ENCODE measurements at regions not wholly inside any gene's neighbourhood (a gene's known extent, or its start where the extent isn't known, plus 50 kb on each side); places are given as distances from the start of the nearest gene placed in this dataset.

- H3K79me2 ChIP-seq (ENCODE audit: control insufficient read depth, low read length), result no peaks in the 10 kb centered on the region
- no peak overlapping the region for H3K4me3 ChIP-seq (ENCODE audit: low read length)
- no peaks in the 10 kb centered on the region for H3K4me1 ChIP-seq (ENCODE audit: control insufficient read depth, low read length)
- no peak for TF ChIP-seq CTCF (IDR thresholded peaks at IDR 0.05; ENCODE audit: low read depth, low read length, poor library complexity, severe bottlenecking)
- no peak for TF ChIP-seq EZH2phosphoT487 (IDR thresholded peaks at IDR 0.05; ENCODE audit: borderline replicate concordance, low read length)
- H3K9me2 ChIP-seq (replicated peaks; ENCODE audit: control insufficient read depth, low read length), result no peaks in the 10 kb centered on the region
- no peaks in the 10 kb centered on the region for H3K9me3 ChIP-seq (ENCODE audit: control insufficient read depth, insufficient read depth, low read length)
- no peak overlapping the region for H3K4me2 ChIP-seq (ENCODE audit: low read length)
- no peaks in the 10 kb centered on the region for H3K36me3 ChIP-seq (ENCODE audit: control insufficient read depth, low read length)
- H3K27me3 ChIP-seq (ENCODE audit: control insufficient read depth, low read length), result no peaks in the 10 kb centered on the region
- no peak overlapping the region for H3K27ac ChIP-seq (ENCODE audit: low read depth, low read length)
- H3F3A ChIP-seq (ENCODE audit: control insufficient read depth, insufficient read depth), result no peaks in the 10 kb centered on the region
- no peaks in the 10 kb centered on the region for H4K20me1 ChIP-seq (ENCODE audit: control insufficient read depth, insufficient read depth, low read depth, low read length)
Observed at GRCh38 chr11:21811572-21811971, 381.3 kb upstream of the ANO5 start.

- no peaks in the 10 kb centered on the region for H4K20me1 ChIP-seq (ENCODE audit: control insufficient read depth, insufficient read depth, low read depth, low read length)
- no peak overlapping the region for H3K27ac ChIP-seq (ENCODE audit: low read depth, low read length)
- no peaks in the 10 kb centered on the region for H3F3A ChIP-seq (ENCODE audit: control insufficient read depth, insufficient read depth)
- H3K4me1 ChIP-seq (ENCODE audit: control insufficient read depth, low read length), result no peaks in the 10 kb centered on the region
- no peak overlapping the region for H3K4me3 ChIP-seq (ENCODE audit: low read length)
- H3K27me3 ChIP-seq (ENCODE audit: control insufficient read depth, low read length), result no peaks in the 10 kb centered on the region
- no peaks in the 10 kb centered on the region for H3K9me2 ChIP-seq (replicated peaks; ENCODE audit: control insufficient read depth, low read length)
- no peaks in the 10 kb centered on the region for H3K9me3 ChIP-seq (ENCODE audit: control insufficient read depth, insufficient read depth, low read length)
- no peaks in the 10 kb centered on the region for H3K36me3 ChIP-seq (ENCODE audit: control insufficient read depth, low read length)
- H3K79me2 ChIP-seq (ENCODE audit: control insufficient read depth, low read length), result no peaks in the 10 kb centered on the region
- TF ChIP-seq EZH2phosphoT487 (IDR thresholded peaks at IDR 0.05; ENCODE audit: borderline replicate concordance, low read length), result no peak
- no peak for TF ChIP-seq CTCF (IDR thresholded peaks at IDR 0.05; ENCODE audit: low read depth, low read length, poor library complexity, severe bottlenecking)
- H3K4me2 ChIP-seq (ENCODE audit: low read length), result no peak overlapping the region
Observed at GRCh38 chr11:21814169-21814568, 378.7 kb upstream of the ANO5 start.

- Histone ChIP-seq H3K9me3 (ENCODE audit: control insufficient read depth, insufficient read depth, low read length) (no peaks in the 10 kb centered on the region), H3K9me2 (replicated peaks; ENCODE audit: control insufficient read depth, low read length) (no peaks in the 10 kb centered on the region), H3K27me3 (ENCODE audit: control insufficient read depth, low read length) (no peaks in the 10 kb centered on the region), H3K79me2 (ENCODE audit: control insufficient read depth, low read length) (no peaks in the 10 kb centered on the region), H3F3A (ENCODE audit: control insufficient read depth, insufficient read depth) (no peaks in the 10 kb centered on the region), H3K4me3 (ENCODE audit: low read length) (no peak overlapping the region), H4K20me1 (ENCODE audit: control insufficient read depth, insufficient read depth, low read depth, low read length) (no peaks in the 10 kb centered on the region), H3K36me3 (ENCODE audit: control insufficient read depth, low read length) (no peaks in the 10 kb centered on the region), H3K4me1 (ENCODE audit: control insufficient read depth, low read length) (no peaks in the 10 kb centered on the region), H3K4me2 (ENCODE audit: low read length) (no peak overlapping the region), H3K27ac (ENCODE audit: low read depth, low read length) (no peak overlapping the region)
- TF ChIP-seq CTCF (IDR thresholded peaks at IDR 0.05; ENCODE audit: low read depth, low read length, poor library complexity, severe bottlenecking) (no peak), EZH2phosphoT487 (IDR thresholded peaks at IDR 0.05; ENCODE audit: borderline replicate concordance, low read length) (no peak)
Observed at GRCh38 chr11:21817696-21818095, 375.2 kb upstream of the ANO5 start.

- Histone ChIP-seq H4K20me1 (ENCODE audit: control insufficient read depth, insufficient read depth, low read depth, low read length) (no peaks in the 10 kb centered on the region), H3K27me3 (ENCODE audit: control insufficient read depth, low read length) (no peaks in the 10 kb centered on the region), H3K36me3 (ENCODE audit: control insufficient read depth, low read length) (no peaks in the 10 kb centered on the region), H3K4me2 (ENCODE audit: low read length) (no peak overlapping the region), H3K9me2 (replicated peaks; ENCODE audit: control insufficient read depth, low read length) (no peaks in the 10 kb centered on the region), H3K79me2 (ENCODE audit: control insufficient read depth, low read length) (no peaks in the 10 kb centered on the region), H3K27ac (ENCODE audit: low read depth, low read length) (no peak overlapping the region), H3K4me3 (ENCODE audit: low read length) (no peak overlapping the region), H3K9me3 (ENCODE audit: control insufficient read depth, insufficient read depth, low read length) (no peaks in the 10 kb centered on the region), H3F3A (ENCODE audit: control insufficient read depth, insufficient read depth) (no peaks in the 10 kb centered on the region), H3K4me1 (ENCODE audit: control insufficient read depth, low read length) (no peaks in the 10 kb centered on the region)
- no peak for TF ChIP-seq CTCF (IDR thresholded peaks at IDR 0.05; ENCODE audit: low read depth, low read length, poor library complexity, severe bottlenecking)
- TF ChIP-seq EZH2phosphoT487 (IDR thresholded peaks at IDR 0.05; ENCODE audit: borderline replicate concordance, low read length), result no peak
Observed at GRCh38 chr11:21820176-21820575, 372.7 kb upstream of the ANO5 start.
